GM12891 (cell line): ENCODE measurements at regions not wholly inside any gene's neighbourhood (a gene's known extent, or its start where the extent isn't known, plus 50 kb on each side); places are given as distances from the start of the nearest gene placed in this dataset.

Source experiments
- PAX5 ChIP-seq: IDR thresholded peaks from 2 replicates; pipeline ENCODE4 v1.6.1; 2011; ENCODE audit warnings: low read length, moderate library complexity, mild to moderate bottlenecking; ENCODE audit not compliant: insufficient read depth, severe bottlenecking
- POLR2A ChIP-seq: IDR thresholded peaks from 2 replicates; pipeline ENCODE4 v1.6.1; 2011; ENCODE audit warnings: low read depth, low read length, control low read depth
- POU2F2 ChIP-seq: IDR thresholded peaks from 2 replicates; pipeline ENCODE4 v1.6.1; 2011; ENCODE audit warnings: low read depth, mild to moderate bottlenecking, control low read depth, low read length, moderate library complexity

DNA sequence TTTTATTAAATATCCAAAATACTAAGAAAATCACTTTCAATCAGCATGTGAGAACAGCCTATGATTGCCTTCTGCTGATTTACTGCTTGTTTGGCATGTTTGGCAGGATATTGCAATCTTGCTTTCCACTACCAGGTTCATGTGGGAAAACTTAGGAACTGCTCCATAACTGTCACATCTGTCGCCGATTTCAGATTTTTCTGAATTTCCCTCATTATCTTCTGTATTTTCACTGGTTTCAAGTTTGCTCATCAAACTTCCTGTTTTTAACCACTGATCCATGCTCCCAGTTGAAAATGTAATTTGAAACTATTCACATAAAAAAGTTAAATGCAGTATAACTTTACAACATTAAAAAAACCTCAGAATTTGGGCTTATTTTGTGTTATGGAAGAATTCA, 93.0 kb downstream of the NFKBIZ start:
- TF ChIP-seq POLR2A (no peak), POU2F2 (no peak), PAX5 (no peak)
